ENCODE measurements at regions not wholly inside any gene's neighbourhood (a gene's known extent, or its start where the extent isn't known, plus 50 kb on each side); places are given as distances from the start of the nearest gene placed in this dataset.

DNA sequence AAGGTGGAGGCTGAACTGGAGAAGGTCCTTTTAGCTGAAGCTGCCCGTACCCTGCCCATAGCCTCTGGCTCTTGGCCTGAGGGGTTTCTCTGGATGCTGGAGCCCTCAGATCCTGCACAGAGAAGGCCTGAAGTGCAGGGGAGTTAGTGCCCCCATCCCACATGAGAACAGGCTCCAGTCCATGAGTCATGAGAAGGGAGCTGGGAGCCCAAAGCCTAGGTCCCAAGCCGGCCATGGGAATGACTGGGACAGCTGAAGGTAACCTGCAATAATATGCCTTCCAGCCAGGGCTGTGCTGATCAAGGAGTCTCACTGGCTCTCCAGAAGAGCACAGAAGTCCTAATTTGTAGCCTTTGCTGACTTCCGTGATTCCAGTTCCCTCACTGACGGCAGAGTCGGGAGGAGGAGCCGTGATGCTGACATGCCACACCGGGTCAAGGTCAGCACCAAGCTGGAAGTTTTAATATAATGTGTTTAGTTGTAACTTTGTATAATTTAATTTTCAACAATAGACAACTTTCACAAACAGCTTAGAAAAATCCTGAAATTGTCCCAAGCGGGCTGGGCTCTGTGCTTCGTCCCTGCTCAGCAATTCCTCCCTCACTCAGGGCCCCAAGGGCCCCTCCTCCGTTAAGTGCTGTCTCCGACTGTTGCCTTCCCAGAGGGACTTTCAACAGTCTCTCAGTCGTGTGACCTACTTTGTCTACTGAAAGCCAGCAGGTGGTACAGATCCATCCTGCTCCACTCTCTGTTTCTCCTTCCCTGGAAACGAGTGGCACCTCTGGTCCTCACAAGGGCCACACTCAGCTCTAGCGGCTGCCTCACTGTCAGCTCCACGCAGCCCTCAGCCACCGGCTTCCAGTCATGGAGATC is 387.8 kb downstream of the GADD45G start:
- no peak for DNase-seq (ENCODE audit: low read depth, low spot score)

DNA sequence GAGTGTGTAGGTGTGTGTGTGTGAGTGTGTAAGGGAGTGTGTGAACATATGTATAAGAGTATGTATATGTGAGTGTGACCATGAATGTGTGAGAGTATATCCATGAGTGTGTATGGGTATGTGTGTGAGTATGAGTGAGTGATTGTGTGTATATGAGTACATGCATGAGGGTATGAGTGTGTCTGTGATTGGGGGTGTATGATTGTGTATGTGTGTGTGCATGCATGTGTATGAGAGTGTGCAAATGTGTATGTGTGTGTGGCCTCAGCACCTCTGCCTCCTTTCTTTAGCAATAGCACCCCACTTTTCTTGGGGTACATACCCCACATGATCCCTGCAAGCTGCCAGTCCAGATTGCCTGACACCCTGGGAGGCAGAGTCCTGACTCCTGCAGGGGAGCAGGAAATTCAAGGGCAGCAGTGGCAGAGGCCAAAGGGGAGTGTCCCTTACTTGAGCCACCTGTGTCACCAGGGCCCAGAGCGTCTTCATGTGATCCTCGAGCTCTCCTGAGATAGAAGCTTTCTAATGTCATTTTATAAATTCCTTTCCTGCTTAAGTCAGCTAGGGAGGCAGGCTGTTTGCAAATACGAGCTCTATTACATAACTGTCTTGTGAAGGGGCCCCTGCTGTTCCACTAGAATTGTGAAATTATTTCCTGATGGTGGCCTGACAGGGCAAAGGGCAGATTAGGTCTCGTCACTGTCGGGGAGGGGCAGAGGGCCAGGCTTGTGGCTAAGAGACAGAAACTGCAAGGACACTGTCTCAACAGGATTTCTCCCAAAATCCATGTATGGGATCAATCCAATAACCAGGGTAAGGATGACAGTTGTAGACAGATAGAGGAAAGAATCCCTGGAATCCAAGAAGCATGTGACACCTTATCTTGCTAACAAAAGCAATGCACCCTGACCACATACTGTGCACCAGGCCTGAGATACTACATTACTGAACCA is 389.1 kb downstream of the GADD45G start:
- no peak for DNase-seq (ENCODE audit: low read depth, low spot score)

DNA sequence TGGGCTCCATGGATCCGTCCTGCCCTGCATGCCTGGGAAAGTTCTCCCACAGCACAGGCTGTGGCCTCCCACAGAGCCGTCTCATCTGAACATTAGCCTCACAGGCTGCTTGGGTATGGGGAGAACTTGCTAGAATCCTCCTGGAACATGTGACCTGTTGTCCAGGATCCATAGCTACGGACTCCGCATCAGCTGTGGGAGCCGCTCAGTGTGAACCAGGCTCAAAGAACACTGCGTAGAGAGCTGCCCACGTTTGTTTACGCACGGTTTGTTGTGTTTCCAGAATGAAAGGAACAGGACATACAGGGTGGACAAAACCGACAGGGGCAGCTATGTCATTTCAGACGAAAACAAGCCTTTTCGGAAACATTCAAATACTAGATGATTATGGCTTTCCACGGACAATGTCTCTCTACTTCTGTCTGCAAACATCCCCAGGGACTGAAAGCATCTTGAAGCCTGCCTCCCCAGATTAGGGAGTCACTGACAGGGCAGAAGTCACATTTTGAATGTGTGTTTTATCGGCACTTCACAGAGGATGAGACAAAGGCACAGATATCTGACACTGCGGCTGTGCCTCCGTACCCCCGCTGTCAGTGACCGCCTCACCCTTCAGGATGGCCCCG is 390.3 kb downstream of the GADD45G start:
- DNase-seq (ENCODE audit: low read depth, low spot score) = no peak

DNA sequence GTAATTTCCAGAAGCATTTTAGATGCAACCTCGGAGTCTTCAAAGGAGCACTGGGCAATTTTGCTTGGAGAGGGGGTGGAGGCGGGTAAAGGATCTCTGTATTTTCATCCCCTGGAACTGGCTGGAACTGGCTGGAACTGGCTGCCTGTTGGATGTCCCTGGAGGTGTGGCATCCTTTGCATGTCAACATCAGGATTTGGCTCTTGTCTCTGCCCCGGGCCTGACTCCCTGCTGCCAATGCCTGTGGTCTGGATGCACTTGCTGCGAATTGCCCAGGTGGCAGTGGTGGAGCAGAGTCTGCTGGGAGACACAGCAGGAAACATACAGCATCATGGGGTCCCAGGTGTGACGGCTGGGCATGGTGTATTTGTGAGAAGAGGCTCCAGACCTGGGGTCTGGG is 391.3 kb downstream of the GADD45G start:
- no peak for DNase-seq (ENCODE audit: low read depth, low spot score)

DNA sequence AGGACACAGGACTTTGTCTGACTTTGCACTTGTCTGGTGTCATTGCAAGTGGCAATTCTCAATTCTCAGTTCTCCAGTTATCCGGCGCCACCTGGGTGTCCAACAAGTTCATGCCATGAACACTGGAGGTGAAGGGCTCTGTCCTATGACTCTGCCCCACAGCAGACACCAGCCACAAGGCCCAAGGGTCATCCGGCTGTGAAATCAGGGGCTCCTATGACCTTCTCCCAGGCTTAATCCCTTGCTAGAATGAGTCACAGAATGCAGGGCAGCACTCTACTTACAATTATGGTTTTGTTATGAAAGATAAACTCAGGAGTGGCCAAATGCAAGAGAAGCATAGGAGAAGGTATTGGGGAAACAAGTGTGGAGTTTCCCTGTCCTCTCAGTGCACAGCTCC is 392.0 kb downstream of the GADD45G start:
- DNase-seq (ENCODE audit: low read depth, low spot score) = no peak

DNA sequence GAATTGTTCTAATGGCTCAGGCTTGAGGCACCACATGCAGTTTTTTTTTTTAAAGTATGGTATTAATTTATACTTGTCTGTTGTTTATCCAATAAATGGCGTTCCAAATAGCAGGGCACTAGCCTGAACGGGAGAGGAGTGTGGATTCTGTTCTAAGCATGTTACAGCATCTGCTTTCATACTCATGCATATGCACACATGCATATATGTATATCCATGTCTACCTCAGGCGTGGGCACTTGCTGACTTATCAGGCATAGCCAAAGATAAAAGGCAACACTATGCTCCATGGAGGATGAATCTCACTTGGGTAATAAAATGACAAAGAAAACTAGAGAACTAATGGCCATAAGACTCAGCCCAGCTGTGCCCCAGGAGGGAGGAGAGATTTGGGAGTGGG is 393.8 kb downstream of the GADD45G start:
- DNase-seq (ENCODE audit: low read depth, low spot score) = no peak

DNA sequence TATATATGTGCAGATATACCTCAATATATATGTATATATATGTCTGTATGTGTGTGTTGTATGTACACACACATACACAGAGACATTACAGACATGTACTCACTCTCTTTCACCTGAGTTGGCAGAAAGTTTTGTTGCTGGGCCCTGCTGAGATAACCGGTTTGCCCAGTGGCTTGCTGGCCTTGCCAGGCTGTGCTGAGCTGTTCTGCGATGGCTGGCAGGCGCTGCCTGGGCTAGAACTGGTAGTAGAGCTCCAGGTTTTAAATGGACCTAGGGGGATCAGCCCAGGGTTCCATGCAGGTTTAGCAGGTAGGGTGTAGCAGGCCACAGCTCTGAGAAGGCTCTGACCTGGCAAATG is 394.3 kb downstream of the GADD45G start:
- DNase-seq (ENCODE audit: low read depth, low spot score) = no peak

DNA sequence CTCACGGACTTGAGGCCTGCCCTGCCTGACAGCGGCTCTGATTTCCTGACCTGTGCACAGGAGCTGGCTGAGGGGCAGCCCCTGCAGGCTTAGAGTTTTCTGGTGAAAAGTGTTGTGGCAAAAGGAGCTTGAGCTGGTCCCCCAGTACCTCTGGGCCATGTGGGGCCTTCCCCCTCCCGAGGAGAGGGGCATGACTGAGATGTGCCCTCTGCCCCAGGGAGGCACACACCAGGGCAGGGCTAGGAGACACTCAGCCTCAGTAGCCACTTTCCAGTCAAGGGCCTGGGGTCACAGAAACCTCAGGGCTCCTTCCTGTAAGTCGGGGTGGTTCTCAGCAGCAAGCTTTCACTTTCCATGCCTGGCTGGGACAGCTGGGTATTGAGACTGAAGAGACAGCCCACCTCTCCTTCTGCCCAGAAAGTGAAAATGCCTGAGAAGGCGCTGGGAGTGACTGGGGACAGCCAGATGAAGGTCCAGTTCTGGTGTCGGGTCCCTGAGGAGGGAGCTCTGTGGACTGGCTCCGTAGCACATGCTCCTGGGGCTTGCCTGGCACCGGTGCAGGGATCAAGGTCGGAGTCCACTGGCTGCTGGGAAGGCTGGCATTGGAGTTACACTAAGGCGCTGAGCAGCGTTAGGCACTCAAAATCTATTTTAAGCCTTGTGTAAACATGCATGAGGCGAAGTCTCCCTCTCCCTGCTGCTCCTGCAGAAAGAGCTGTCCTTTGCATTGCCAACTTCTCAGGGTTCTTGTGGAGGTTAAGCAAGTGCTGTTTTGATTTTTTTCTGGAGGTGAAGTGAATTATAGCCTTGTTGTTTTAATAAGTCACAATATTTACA is 394.9 kb downstream of the GADD45G start:
- no peak for DNase-seq (ENCODE audit: low read depth, low spot score)

DNA sequence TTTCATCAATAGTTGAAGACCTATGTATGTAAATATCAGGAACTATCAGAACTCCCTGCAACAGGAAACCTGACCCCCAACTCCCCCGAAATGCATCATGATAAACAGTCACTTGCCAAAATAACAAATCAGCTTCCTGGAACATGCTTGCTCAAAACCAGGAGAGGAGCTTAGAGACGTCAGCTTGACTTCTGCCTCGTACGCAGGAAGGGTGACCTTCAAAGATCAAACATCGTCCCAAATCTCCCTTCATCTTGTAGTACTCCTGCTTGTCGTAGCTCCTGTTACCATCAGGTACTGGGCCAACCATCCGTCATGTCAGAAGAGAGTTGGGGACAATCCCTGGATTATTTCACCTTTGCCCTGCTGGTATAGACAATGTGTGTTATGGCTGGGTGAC is 396.1 kb downstream of the GADD45G start:
- no peak for DNase-seq (ENCODE audit: low read depth, low spot score)

DNA sequence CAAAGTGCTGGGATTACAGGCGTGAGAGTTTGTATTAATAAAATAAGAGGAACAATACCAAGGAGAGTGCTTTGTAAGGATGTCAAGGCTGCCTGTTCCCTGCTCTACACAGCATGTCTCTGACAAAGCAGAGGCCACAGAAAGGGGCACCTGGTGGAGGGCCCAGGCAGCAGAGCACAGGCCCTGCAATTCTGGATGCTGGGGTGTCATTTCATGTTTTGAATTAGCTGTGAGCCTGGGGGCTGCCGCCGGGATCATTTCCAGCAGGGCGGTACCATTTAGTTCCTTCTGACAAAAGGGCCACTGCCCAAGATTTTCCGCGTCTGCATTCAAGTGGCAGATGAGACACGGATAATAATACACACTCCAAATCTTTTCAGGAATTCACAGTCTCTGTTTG is 396.9 kb downstream of the GADD45G start:
- DNase-seq (ENCODE audit: low read depth, low spot score) = no peak

DNA sequence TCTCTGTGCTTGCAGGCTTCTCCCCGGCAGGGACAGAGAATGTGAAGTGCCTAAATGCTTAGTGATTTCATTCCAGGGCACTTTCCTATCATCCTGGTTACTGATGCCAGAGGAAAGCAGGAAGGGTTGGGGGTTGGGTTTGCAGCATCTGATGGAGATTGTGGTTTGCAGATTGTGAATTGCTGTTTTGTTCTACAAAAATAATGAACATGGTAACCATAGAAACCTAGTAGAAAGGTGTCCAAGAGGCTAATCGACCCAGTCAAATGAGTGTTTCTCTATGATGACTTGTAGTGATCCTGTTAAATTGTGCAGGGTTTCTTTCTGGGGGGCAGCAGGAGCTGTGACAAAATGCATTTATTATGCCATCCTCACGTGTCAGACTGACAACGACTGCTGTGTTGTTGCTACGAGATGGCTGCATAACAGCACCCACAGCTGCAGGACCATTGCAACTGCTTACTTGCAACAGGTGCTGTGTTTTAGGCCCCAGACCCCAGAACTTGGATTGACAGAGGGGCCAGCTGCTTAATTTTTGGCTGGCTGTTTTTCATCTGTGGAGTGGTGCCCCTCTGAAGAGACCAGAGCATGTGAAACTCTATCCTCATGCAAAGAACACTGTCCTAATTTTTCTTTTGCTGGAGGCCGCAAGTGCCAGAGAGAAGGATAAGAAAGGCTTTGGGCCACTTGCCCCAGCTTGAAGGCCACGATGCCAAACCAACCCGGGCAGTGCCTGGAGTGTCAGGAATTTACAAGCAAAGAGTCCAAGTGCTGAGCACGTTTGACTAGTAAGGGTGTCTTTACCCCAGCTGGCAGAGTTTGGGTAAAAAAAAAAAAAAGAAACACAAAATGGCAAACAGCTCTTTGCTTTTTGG is 397.8 kb downstream of the GADD45G start:
- DNase-seq (ENCODE audit: low read depth, low spot score) = no peak

DNA sequence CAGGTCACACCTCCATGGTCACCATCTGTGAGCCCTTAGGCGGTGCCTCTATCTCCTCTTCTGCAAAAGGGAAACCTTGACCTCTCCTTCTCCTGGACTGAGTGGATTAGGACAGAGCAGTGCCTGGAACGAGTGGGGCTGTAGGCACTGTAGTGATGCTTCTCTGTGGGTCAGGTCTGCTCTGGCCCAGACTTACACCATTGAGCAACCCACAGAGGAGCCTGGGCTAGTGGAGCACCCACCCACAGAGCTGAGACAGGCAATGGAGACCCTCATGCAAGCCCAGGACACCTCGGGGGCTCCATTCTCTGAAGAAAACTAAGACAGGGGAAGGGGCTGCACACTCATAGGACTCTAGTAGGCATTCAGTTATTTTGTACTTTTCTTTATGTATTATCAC is 400.6 kb downstream of the GADD45G start:
- DNase-seq (ENCODE audit: low read depth, low spot score) = no peak

DNA sequence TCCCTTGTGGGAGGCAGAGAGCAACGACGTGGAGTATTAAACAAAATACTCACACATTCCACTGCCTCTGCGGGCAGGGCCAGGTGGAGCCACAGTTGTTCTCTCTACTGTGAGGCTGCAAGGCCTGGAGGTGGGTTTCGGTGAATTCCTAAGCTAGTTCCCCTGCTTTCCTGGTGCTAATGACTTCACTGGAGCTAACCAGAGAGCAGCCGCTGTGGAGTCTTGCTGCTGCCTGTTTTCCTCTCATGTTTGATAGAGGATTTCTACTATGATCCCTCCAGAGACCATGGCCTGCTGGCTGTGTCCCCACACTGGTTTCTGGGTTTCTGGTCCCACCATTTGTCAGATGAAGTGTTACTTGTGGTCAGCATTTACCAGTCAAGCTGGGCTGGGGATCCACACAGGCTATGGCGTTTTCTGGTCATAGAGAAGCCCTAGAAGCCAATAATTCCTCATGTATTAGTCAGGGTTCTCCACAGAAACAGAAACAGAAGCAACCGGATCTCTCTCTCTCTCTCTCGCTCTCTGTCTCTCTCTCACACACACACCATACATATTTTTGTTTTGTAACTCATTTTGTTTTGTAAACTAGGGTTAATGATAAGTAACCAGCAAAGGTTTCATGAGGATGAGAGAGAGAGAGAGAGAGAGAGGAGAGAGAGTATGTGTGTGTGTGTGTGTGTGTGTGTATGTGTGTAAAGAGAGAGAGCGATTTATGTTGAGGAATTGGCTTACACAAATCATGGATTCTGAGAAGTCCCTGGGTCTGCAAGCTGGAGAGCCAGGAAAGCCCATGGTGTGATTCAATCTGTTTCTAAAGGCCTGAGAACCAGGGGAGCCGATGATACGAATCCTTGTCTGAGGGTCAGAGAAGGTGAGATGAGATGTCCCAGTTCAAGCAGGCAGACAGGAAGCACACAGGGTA is 403.0 kb downstream of the GADD45G start:
- no peak for DNase-seq (ENCODE audit: low read depth, low spot score)

DNA sequence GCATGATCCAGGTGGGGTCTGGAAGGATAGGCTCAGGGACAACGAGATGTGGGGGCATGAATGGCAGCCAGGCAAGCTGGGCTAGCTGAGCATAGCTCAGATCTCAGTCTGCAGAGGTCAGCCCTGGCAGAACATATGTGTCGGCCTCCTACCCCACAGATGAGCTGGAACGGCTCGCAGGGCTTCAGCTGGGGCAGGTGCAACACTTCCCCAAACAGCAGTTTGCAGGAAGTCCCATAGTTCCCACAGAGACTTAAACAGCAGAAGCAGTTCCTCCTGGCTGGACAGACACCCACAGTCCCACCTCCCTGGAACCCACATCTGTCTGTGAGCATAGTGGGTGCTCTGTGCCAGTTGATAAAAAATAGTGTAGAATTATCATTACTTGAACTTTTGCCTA is 404.6 kb downstream of the GADD45G start:
- DNase-seq (ENCODE audit: low read depth, low spot score) = no peak

DNA sequence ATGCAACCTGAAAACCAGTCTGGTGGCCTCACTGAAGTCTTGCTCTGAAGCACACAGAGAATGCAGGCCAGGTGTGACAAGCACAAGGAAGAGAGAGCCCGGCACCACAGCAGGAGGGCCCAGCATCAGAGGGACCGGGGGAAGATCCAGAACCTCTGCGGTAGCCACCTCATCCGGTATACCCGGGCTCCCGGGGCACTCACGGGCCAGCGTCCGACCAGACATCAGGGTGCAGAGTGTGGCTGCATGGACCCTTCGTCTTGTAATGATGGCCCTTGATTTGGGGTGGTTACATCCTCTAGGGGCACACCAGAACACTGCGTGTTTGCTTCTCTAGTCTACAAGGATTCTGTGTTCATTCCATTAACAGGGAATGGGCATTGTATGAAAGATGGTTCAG is 406.0 kb downstream of the GADD45G start:
- DNase-seq (ENCODE audit: low read depth, low spot score) = no peak

DNA sequence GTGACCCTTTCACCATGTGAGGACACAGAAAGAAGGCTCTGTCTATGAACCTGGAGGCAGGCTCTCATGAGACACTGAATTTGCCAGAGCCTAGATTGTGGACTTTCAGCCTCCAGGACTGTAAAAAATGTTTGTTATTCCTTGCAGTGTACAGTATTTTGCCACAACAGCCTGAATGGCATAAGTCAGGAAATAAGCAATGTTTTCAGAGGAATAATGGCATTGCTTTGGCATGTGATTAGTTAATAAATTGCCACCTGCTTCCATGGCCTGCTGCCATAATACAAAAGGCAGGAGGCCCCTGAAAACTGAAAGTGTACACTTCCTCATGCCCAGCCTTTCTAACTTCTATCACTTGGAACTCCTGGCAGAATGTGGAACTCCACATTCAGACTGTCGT is 408.1 kb downstream of the GADD45G start:
- DNase-seq (ENCODE audit: low read depth, low spot score) = no peak

DNA sequence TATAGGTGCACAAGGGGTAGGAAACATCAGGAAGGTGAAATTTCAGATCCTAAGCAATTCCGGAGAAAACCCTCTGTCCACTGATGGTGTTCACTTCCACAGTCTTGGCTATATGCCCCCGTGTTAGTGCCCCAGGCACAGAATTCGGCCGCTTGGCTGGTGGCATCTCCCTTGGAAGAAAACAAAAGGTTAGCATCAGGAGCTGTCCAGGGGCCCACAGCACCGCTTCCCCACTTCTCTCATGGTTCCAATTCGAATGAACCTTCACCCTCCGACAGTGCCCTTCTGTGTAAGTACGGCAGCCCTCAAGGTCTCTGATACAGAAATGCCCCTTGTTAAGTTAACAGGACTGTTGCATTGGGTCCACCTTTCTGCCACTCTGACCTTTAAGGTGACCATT is 409.0 kb downstream of the GADD45G start:
- DNase-seq (ENCODE audit: low read depth, low spot score) = no peak

DNA sequence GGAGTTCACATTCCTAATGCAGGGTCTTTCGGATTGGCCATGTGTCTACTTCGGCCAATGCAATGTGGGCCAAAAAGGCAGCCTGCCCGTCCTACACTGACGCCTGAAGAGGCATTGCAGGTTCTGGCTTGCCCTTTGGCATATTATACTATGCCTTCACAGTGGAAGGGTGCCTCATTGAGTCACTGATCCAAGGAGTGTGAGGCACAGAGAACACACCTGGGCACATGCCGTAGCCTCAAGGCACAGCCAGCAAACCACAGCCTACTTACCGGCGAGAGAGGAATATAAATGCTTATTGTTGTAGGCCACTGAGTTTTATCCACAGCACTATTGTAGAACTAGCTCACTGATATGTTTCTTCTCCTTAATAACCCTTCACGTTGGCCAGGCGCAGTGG is 409.6 kb downstream of the GADD45G start:
- DNase-seq (ENCODE audit: low read depth, low spot score) = no peak

DNA sequence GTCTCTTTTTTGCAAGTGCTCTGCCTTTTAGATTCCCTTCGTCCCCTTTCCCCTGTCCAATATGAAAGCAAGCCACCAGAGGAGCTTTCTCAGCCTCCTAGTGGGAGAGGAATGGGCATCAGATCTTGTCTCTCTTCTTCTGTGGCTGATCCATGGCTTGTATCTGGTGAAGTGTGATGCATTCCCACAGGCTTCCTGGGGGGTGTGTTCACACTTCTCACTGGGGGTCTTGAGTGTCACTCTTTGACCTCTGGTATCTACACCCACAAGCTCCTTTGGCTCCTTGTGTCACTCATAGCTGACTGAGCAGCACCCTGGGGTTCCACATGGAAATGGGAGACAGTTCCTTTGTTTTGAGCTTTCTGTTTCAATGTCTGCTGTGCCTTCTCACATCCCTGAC is 411.5 kb downstream of the GADD45G start:
- no peak for DNase-seq (ENCODE audit: low read depth, low spot score)
